ENCODE measurements at regions not wholly inside any gene's neighbourhood (a gene's known extent, or its start where the extent isn't known, plus 50 kb on each side); places are given as distances from the start of the nearest gene placed in this dataset.

GRCh38 chr22:34972191-34972897 lies 93.6 kb upstream of the ISX start:
- no peak overlapping the region for H3K4me3 ChIP-seq (ENCODE audit: severe bottlenecking)
- ATAC-seq (ENCODE audit: low read depth) = no peak
- no peaks in the 10 kb centered on the region for H3K27me3 ChIP-seq (ENCODE audit: insufficient read depth, poor library complexity, severe bottlenecking)
- DNase-seq (ENCODE audit: low spot score) = no peak
- H3K9me3 ChIP-seq (ENCODE audit: severe bottlenecking) = no peaks in the 10 kb centered on the region
- H3K4me1 ChIP-seq (ENCODE audit: insufficient read depth, poor library complexity, severe bottlenecking) = no peaks in the 10 kb centered on the region
- no peak for TF ChIP-seq CTCF (IDR thresholded peaks at IDR 0.05; ENCODE audit: poor library complexity, severe bottlenecking)
- no peak overlapping the region for H3K27ac ChIP-seq (ENCODE audit: poor library complexity, severe bottlenecking)
- H3K36me3 ChIP-seq (ENCODE audit: low read depth) = no peaks in the 10 kb centered on the region

GRCh38 chr22:34973016-34973415 lies 92.9 kb upstream of the ISX start:
- Histone ChIP-seq H3K27me3 (ENCODE audit: insufficient read depth, poor library complexity, severe bottlenecking) (no peaks in the 10 kb centered on the region), H3K4me1 (ENCODE audit: insufficient read depth, poor library complexity, severe bottlenecking) (no peaks in the 10 kb centered on the region), H3K36me3 (ENCODE audit: low read depth) (no peaks in the 10 kb centered on the region), H3K9me3 (ENCODE audit: severe bottlenecking) (no peaks in the 10 kb centered on the region), H3K27ac (ENCODE audit: poor library complexity, severe bottlenecking) (no peak overlapping the region), H3K4me3 (ENCODE audit: severe bottlenecking) (no peak overlapping the region)
- TF ChIP-seq CTCF (IDR thresholded peaks at IDR 0.05; ENCODE audit: poor library complexity, severe bottlenecking) = no peak
- no peak for ATAC-seq (ENCODE audit: low read depth)
- no peak for DNase-seq (ENCODE audit: low spot score)

- Histone ChIP-seq H3K4me1 (ENCODE audit: insufficient read depth, poor library complexity, severe bottlenecking) (no peaks in the 10 kb centered on the region), H3K4me3 (ENCODE audit: severe bottlenecking) (no peak overlapping the region), H3K27me3 (ENCODE audit: insufficient read depth, poor library complexity, severe bottlenecking) (no peaks in the 10 kb centered on the region), H3K9me3 (ENCODE audit: severe bottlenecking) (no peaks in the 10 kb centered on the region), H3K27ac (ENCODE audit: poor library complexity, severe bottlenecking) (no peak overlapping the region), H3K36me3 (ENCODE audit: low read depth) (no peaks in the 10 kb centered on the region)
- TF ChIP-seq CTCF (IDR thresholded peaks at IDR 0.05; ENCODE audit: poor library complexity, severe bottlenecking) = no peak
- ATAC-seq (ENCODE audit: low read depth) (no peak), DNase-seq (ENCODE audit: low spot score) (no peak)
Measured at GRCh38 chr22:34973926-34974325, 92.0 kb upstream of the ISX start.

- no peaks in the 10 kb centered on the region for H3K27me3 ChIP-seq (ENCODE audit: insufficient read depth, poor library complexity, severe bottlenecking)
- no peaks in the 10 kb centered on the region for H3K36me3 ChIP-seq (ENCODE audit: low read depth)
- DNase-seq (ENCODE audit: low spot score) (no peak), ATAC-seq (ENCODE audit: low read depth) (peak; percentile 31; the same call in 1 of the 3 replicates)
- H3K9me3 ChIP-seq (ENCODE audit: severe bottlenecking) = no peaks in the 10 kb centered on the region
- no peaks in the 10 kb centered on the region for H3K4me1 ChIP-seq (ENCODE audit: insufficient read depth, poor library complexity, severe bottlenecking)
- no peak overlapping the region for H3K4me3 ChIP-seq (ENCODE audit: severe bottlenecking)
- TF ChIP-seq CTCF (IDR thresholded peaks at IDR 0.05; ENCODE audit: poor library complexity, severe bottlenecking) = no peak
- no peak overlapping the region for H3K27ac ChIP-seq (ENCODE audit: poor library complexity, severe bottlenecking)
Measured at GRCh38 chr22:34975721-34976120, 90.2 kb upstream of the ISX start.

- no peaks in the 10 kb centered on the region for H3K4me1 ChIP-seq (ENCODE audit: insufficient read depth, poor library complexity, severe bottlenecking)
- no peaks in the 10 kb centered on the region for H3K27me3 ChIP-seq (ENCODE audit: insufficient read depth, poor library complexity, severe bottlenecking)
- no peak for TF ChIP-seq CTCF (IDR thresholded peaks at IDR 0.05; ENCODE audit: poor library complexity, severe bottlenecking)
- no peaks in the 10 kb centered on the region for H3K9me3 ChIP-seq (ENCODE audit: severe bottlenecking)
- ATAC-seq (ENCODE audit: low read depth) (no peak), DNase-seq (ENCODE audit: low spot score) (no peak)
- no peak overlapping the region for H3K27ac ChIP-seq (ENCODE audit: poor library complexity, severe bottlenecking)
- no peaks in the 10 kb centered on the region for H3K36me3 ChIP-seq (ENCODE audit: low read depth)
- H3K4me3 ChIP-seq (ENCODE audit: severe bottlenecking) = no peak overlapping the region
Measured at GRCh38 chr22:34976474-34976873, 89.5 kb upstream of the ISX start.
